HL-60/S4 (cell line): ENCODE measurements at regions not wholly inside any gene's neighbourhood (a gene's known extent, or its start where the extent isn't known, plus 50 kb on each side); places are given as distances from the start of the nearest gene placed in this dataset.

Source experiments
- in situ Hi-C: fragments of 300-500 bp; cut with MboI; formaldehyde crosslinking; loops from 2 replicates; pipeline ENCODE4 v1.14.3; 2022; ENCODE audit warnings: low sequenced_read_pairs

DNA sequence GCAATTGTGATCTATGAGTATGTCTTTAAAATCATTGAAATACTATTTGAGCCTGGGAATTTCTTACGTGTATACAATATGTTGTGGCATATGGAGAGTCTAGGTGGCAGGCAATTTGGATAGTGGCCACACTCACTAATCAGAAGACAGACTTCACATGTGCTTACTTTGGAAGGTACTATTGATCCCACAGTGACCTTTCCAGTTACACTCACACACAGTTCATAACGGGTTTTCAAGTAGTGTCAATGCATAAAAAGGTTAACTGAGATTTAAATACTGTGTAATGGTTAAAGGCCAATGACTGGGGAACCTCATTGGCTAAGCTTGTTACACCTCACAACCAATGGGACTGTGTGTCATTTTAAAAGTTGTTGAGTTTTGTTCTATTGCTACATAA lies 783.2 kb downstream of the RPA4 start:
- in situ Hi-C loops: no loop called here

DNA sequence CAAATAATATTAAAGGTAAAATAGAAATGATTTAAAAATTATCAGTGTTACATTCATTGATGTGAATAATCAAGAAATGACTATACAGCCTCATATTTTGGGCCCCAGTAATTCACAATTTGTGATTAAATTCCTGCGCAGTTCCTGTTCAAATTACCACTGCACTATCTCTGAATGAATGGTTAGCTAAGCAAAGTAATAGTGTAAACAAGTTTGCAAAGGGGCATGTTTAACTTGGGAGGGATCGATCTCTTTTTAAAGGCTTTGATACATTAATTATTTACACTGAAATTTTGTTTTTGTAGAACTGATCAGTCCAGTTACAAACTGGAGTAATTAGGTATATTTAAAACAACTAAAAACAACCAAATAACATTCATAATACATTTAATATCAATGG lies 784.4 kb downstream of the RPA4 start:
- in situ Hi-C loops: no loop called here

DNA sequence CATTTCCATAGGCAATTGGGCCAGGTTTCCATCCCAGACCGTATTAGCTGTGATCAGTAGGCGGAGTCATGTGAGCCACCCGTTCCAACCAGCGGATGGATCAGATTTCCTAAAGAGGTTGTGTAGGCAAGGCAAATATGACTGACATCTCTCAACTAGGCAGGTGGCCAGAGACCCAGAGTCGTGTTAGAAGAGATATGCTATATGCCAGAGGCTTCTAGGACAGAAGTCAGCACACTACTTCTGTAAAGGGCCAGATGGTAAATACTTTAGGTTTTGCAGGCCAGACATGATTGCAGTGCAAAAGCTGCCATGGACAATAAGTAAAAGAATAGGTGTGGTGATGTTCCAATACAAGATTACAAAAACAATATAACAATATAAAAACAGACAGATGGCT lies 788.4 kb downstream of the RPA4 start:
- in situ Hi-C loops: no loop called here

DNA sequence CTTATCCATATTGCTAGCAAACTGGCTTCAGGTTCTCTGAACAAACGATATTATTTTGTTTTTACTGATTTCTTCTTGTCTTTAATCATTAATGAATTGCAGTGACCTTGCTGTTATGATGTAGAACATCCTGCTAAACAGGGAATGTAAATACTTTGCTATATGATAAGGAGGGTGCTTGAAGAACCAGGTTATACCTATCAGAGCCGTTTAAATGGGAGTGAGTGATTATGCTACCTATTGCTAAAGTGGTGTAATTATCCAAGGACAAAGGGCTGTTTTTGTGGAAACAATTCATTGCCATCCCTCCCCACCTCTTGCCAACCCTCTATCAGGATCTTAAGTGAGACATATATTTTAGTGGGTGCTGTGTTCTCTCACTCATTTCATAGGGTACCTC lies 788.9 kb downstream of the RPA4 start:
- in situ Hi-C loops: no loop called here

DNA sequence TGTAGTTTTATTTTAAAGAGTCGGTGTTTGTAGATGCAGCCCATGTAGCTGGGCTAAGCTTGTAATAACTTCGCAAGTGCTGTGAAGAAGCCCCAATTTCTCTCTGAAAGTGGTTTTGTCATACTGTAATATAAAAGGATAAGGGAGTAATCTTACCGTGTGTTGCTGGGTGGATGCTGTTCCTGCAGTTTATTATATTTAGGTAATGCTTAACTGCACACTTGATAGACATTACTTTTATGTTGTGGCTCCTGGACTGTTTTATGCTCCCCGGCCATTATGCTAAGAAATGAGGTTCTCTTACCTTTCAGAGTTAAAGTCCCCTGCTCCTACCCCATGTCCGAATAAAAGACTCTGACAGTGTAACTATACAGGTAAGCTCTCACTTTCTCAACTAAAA lies 789.4 kb downstream of the RPA4 start:
- in situ Hi-C loops: no loop called here

DNA sequence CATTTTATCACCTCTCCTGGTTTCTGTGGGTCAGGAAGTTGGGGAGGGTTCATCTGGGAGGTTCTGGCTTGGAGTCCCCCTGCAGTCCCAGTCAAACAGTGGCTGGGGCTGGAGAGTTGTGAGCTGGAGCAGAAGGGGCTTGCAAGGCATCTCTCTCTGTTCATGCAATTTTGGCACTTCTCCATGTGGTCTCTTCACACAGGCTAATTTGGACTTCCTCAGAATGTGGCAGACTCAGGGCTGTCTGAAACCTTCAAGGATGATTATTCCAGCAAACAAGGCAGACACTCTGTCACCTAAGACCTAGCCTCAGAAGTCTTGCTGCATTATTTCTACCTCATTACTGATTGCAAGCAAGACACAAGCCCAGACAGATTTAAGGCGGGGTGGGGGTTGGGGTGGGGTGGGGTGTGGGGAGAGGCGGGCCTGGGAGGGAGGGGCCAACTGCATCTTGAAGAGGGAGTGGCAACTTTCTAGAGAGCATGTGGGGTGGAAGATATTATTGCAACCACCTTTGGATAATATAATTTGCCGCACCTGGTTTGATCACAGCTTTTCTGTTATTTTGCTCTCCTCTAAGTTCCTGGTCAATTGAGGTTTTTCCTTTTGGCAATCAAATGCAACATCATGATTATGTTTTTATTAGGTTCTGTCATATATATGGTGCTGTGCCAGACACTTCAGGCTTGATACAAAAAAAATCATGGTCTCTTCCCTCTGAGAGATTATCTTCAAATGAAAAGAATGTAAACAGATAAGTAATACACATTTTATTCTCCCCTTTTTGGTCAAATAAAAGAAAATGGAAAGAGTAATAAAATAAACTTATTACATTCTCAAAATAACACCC lies 799.5 kb downstream of the RPA4 start:
- in situ Hi-C loops: no loop called here

DNA sequence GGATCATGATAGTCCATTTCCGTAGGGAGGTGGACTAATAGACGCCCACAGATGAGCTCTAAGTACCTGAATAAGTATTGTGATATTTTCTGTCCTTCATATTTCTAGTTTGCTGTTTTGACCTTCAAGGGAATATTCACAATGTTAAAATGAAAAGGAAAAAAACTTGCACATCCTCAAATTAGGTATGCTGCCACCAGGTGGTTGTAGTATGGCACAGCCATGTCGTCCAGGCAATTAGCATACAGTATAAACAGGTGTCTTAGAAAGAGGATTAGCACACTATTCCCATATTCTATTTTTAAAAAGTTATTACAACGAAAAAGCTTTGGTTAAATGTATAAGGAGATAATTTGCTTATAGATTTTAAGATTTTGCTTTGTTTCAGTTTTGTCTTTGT lies 802.0 kb downstream of the RPA4 start:
- in situ Hi-C loops: no loop called here

DNA sequence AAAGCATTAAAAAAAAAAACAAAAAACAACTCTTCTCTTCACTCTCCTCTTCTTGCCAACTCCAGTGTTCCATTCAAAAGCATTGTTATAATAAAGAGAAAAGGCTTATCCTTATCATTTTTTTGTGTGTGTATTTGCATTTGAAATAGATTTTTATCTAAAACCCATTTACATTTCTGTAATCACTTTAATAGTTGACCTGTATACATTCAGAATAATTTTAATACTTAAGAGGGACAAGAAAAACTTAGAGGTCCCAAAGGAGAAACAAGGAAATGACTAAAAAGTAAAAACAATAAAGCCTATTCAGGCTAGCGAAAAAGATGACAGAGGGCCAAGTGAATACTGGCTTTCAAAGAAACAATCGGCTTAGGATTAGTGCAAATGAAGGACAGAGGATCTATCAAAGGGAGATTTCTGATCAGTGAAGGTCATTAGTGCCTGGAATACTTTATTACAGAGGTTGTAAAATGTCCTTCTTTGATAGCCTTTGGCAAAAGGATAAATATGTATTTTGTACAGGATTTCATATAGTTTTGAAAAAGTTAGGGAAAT lies 808.3 kb downstream of the RPA4 start:
- in situ Hi-C loops: no loop called here

DNA sequence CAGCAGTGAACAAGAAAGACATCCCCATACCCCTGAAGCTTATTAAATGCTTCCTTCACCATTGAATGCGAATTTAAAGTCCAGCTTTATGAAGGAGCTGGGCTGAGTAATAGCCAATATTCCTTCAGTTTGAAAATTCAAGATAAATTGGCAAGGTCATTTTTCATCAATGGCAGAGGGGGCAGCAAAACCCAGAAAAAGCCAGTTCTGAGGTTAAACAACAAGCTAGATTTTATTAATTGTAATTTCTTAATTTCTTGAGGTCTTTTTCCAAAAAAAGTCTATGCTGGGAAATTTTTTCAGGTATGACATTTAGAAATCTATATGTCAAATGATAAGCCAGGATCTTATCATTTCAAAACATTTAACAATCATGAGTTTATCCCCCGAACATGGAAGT lies 808.9 kb downstream of the RPA4 start:
- in situ Hi-C loops: no loop called here

DNA sequence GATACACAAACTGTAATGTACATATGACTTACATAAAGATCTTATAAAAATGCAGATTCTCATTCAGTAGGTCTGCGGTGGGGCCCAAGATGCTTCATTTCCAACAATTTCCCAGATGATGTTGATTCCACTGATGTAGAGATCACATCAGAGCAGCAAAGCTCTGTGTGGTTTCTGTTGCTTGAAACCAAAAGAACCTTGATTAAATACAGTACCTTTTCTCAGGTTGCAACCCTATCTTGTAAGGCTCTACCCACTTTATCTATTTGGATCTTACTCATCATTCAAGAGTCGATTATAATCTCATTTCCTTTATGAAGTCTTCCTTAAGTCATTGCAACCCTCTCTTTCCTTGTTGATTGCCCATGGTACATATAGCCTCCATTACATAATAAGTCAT lies 816.8 kb downstream of the RPA4 start:
- in situ Hi-C loops: loop anchor here (25.0 kb wide), 1 partner anchor 112 kb away; no protein-coding TSS in a partner anchor

DNA sequence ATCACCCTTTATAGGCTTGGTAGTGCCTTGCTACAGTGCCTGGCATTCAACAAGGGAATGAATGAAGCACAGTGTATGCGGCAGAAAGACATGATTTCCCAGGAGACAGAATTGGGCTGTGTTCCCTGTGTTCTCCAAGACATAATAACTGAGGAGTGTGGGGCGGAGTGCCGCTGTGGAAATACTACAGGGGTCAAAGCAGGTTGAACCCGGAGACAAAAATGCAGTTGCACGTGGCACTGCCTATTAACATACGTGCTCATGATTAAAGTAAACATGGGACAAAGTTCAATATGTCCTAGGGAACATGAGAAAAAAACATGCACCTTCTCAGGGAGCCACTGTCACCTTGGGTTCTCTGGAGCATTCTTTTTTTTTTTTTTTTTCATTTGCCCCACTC lies 820.8 kb downstream of the RPA4 start:
- in situ Hi-C loops: loop anchor here (25.0 kb wide), 1 partner anchor 108 kb away; no protein-coding TSS in a partner anchor

DNA sequence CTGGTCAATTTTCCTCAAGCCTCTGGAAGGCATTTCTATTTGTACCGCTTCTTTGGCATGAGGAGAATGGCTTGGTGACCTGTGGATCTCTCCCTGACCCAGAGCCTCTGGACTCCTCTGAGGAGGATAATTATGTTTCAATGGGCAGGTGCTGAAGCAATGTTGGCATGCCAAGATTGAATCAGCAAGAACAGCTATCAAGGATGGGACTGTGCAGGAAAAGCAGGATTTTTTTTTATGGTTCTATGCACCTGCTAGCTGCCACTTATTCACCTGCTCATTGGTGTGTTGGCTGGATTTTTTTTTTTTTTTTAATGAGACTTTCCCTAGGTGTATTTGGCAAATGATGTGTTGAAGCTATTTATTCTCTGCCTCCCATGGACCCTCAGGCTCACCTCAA lies 821.2 kb downstream of the RPA4 start:
- in situ Hi-C loops: loop anchor here (25.0 kb wide), 1 partner anchor 107 kb away; no protein-coding TSS in a partner anchor

DNA sequence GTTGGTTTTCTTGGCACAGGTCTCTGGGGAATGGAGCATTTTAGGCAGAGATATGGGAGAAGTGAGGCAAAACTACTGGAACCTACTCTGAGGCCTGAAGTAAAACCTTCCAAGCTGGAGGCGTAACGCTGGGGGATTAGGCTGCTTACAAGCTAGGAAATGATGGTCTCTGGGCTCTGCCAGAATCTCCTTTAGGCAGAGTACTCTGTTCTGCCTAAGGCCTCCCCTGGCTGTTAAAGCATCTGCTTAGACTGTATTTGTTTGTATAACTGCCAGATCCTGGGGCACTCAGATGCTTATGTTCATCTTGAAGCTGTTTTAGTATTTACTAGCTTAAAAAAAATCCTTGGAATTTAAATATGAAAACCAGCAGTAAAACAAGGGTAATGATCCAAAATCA lies 822.2 kb downstream of the RPA4 start:
- in situ Hi-C loops: loop anchor here (25.0 kb wide), 1 partner anchor 106 kb away; no protein-coding TSS in a partner anchor

DNA sequence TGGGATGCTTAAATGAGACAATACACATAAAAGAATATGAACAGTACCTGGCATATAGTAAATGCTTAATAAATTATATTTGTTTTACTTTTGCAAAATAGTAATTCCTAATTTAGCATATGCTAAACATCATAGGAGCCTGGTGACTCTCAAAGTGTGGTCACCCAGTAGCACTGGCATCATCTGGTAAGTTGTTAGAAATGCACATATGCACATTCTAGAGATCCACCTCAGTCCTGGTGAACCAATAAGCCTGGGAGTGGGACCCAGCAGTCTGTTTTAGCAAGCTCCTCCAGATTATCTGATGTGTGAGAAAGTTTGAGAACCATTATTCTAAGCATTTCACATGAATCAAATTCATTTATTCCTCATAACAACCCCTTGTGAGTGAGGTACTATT lies 830.4 kb downstream of the RPA4 start:
- in situ Hi-C loops: loop anchor here (25.0 kb wide), 1 partner anchor 98 kb away; no protein-coding TSS in a partner anchor

DNA sequence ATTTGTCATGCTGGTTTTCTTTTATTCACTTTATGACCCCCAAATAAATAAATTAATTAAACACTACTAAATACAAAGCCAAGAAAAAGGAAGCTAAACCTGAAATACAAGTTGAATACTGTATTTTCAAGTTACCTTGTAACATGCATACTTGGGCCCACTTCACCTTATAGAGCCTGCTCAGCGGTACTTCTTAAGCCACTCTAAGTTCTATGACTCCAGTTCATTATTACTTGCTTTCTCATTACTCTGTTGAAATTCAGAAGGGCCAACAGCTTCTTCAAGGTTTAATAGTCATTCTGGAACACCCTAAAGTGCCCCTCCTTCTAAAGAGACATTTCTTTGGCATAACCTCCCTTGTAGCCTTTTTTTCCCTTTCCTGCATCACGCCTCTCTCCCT lies 844.5 kb downstream of the RPA4 start:
- in situ Hi-C loops: no loop called here

DNA sequence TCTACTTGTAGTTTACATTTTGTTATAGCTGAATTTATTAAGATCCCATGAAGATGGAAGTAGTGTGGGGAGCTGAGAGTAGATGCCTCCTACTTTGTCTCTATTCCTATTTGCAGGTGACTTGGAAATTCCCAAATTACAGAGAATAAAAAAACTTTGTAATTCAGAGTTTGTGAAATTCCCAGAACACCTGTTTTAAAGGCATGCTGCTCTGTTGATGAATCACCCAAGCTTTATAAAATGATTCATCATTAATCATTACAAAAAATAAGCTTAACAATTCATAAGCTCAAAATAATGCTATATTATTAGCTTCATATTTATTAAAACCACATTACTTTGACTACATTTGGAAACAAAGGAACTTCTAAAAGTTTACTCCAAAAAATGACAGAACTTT lies 856.3 kb downstream of the RPA4 start:
- in situ Hi-C loops: no loop called here

DNA sequence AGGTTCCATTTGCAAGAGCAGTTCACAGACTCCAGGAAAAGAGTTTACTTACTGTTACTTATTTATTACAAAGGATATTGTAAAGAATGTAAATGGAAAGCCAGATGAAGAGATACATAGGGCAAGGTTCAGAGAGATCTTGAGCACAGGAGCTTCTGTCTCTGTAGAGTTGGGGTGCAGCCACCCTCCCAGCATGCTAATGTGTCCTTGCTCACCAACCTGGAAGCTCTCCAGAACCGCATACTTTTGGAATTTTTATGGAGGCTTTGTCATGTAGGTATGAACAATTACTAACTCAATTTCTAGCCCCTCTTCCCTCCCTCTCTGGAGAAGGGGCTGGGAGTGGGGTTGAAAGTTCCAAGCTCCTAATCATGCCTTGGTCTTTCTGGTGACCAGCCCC lies 857.2 kb downstream of the RPA4 start:
- in situ Hi-C loops: no loop called here

DNA sequence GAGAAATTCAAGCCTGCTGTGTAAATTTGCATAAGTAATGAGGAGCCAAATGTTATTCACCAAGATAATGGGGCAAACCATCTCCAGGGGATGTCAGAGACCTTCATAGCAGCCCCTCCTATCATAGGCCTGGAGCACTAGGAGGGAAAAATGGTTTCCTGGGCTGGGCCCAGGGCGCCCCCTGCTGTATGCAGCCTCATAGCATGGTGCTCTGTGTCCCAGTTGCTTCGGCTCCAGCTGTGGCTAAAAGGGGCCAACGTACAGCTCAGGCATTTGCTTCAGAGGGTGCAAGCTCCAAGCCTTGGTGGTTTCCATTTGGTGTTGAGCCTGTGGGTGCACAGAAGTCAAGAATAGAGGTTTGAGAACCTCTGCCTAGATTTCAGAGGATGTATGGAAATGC lies 859.3 kb downstream of the RPA4 start:
- in situ Hi-C loops: no loop called here

DNA sequence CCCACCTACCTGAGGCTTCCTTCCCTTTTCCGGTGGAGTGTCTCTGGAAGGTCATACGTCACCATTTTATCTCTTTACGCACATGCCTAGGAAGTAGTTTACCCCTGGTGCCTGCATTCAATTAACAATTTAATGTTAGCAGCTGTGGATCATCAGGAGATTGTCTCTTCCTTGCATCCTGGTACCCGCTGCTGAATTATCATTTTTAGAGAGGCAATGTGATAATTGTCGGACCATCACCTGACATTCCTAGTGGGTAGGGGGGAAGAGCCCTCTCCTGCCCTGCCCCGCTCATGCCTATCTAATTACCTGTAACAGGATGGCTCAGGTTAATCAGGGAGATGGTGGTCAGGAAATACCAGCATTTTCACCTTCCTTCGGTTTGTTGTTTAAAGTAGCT lies 863.6 kb downstream of the RPA4 start:
- in situ Hi-C loops: no loop called here

DNA sequence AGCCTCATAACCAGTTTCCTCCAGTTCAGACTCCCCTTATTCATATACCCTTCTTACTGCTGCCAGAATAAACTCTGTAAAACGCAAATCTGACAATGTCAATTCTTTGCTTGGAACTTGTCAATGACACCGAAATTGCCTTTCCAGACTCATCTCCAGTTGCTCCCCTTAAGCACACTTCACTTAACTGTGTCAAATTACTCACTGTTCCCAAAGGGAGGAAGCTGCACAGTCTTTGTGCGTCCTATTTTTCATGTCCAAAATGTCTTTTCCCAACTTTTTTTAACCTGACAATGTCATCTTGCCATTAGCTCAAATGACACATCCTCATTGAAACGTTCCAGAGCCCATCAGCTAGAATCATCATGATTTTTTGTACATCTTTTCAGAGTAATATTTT lies 867.3 kb downstream of the RPA4 start:
- in situ Hi-C loops: no loop called here

DNA sequence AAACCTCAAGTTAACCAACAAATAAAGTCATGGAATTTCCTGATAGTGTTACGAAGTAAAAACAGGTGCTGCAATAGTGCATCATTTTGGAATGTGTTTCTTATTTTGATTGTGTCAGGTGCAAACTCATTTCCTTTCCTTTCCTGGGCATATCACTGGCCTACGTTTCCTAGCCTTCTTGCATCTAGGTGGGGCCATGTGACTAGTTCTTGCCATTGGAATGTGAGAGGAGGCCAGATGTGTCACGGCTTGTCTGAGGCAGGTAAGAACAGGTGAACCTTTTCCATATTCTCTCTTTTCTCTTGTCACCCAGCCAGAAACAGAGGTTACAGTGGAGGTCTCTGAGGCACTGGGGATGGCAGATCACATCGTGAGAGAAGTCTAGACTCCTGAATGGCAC lies 868.0 kb downstream of the RPA4 start:
- in situ Hi-C loops: no loop called here

DNA sequence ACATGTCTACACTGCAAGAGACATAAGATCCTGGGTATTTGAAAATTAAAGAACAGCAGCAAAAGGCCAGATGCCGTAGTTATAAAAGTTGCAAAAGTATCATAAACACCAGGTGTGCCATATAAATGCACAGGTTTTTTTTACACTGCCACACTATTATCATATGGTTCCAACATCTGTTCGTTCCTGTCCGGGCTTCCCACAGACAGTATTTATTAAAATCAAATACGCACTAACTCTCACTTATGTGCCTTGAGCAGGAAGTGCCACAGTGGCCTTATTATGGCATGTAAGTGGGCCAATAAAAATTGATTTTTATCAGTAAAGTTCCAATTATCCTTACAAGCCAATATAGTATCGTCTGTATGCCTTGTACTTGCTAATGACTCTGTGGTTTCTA lies 873.2 kb downstream of the RPA4 start:
- in situ Hi-C loops: no loop called here

DNA sequence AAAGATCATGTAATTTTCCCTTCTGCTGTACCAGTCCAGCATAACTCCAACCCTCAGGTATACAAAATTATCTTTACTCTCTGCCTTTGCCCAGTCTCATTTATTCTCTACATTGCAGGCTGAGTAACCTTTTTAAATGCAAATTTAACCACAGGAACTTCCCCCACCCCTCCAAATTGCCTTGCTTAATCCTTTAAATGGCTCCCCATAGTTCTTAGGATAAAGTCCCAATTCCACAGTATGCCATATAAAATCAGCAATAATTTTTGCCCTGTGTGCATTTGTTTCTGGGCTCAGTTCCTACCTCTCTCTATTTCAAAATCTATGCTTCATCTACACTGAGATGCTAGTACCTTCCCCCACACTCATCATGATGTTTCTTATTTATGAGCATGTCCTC lies 879.7 kb downstream of the RPA4 start:
- in situ Hi-C loops: no loop called here
